ENCODE measurements at regions not wholly inside any gene's neighbourhood (a gene's known extent, or its start where the extent isn't known, plus 50 kb on each side); places are given as distances from the start of the nearest gene placed in this dataset.
"Not testable (repeated sequence)": the region's sequence is repeated elsewhere in the genome, so short reads cannot be mapped to it uniquely, and the experiment has no call there.

- FAIRE-seq (no peak), DNase-seq (ENCODE audit: low read depth) (no peak)
Measured at GRCh38 chr15:91368611-91369010, 268.6 kb downstream of the SV2B start.

DNA sequence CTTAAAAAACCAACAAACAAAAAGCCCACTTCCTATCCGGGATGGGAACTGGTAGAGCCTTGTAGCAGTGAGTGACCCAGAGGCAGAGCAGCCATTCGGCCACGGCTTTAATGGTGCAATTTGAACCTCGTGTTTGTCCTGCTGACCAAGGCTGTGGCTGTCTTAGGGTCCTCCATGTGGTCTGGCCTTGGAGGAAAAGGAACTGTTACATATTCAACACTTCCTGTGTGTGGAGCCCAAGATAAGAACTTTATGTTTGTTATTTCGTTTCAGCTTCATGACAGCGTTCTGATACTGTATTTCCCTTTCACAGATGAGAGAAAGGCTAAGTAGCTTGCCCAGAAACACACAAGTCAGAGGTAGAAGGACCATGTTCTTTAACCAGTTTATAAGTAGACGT, 269.8 kb downstream of the SV2B start:
- Histone ChIP-seq H3K4me3 (ENCODE audit: low read depth, low read length) (no peak overlapping the region), H3K36me3 (ENCODE audit: control insufficient read depth, insufficient read depth, low read length) (no peaks in the 10 kb centered on the region), H3K27me3 (ENCODE audit: control insufficient read depth, insufficient read depth, low read length) (no peaks in the 10 kb centered on the region)
- no peak for DNase-seq (ENCODE audit: low read depth)
- FAIRE-seq, result no peak
- TF ChIP-seq, protein P1, sequence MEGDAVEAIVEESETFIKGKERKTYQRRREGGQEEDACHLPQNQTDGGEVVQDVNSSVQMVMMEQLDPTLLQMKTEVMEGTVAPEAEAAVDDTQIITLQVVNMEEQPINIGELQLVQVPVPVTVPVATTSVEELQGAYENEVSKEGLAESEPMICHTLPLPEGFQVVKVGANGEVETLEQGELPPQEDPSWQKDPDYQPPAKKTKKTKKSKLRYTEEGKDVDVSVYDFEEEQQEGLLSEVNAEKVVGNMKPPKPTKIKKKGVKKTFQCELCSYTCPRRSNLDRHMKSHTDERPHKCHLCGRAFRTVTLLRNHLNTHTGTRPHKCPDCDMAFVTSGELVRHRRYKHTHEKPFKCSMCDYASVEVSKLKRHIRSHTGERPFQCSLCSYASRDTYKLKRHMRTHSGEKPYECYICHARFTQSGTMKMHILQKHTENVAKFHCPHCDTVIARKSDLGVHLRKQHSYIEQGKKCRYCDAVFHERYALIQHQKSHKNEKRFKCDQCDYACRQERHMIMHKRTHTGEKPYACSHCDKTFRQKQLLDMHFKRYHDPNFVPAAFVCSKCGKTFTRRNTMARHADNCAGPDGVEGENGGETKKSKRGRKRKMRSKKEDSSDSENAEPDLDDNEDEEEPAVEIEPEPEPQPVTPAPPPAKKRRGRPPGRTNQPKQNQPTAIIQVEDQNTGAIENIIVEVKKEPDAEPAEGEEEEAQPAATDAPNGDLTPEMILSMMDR (IDR thresholded peaks at IDR 0.05; ENCODE audit: insufficient read depth, low read length, severe bottlenecking), result no peak

More at GRCh38 chr15:91368611-91369010, 268.6 kb downstream of the SV2B start:
- Histone ChIP-seq H3K36me3 (ENCODE audit: control insufficient read depth, insufficient read depth, low read length) (no peaks in the 10 kb centered on the region), H3K4me3 (ENCODE audit: low read depth, low read length) (no peak overlapping the region), H3K27me3 (ENCODE audit: control insufficient read depth, insufficient read depth, low read length) (no peaks in the 10 kb centered on the region)
- TF ChIP-seq, protein P1 (IDR thresholded peaks at IDR 0.05; ENCODE audit: insufficient read depth, low read length, severe bottlenecking), result no peak

DNA sequence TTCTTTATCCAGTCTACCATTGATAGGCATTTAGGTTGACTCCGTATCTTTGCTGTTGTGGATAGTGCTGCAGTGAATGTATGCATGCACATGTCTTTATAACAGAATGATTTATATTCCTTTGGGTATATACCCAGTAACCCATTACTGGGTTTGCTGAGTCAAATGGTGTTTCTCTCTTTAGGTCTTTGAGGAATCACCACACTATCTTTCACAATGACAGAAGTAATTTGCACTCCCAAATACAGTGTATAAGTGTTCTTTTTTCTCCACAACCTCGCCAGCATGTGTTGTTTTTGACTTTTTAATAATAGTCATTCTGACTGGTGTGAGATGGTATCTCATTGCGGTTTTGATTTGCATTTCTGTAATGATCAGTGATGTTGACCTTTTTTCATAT, 271.3 kb downstream of the SV2B start:
- not testable (repeated sequence) for H3K36me3 ChIP-seq (ENCODE audit: control insufficient read depth, insufficient read depth, low read length); FAIRE-seq; DNase-seq (ENCODE audit: low read depth); H3K4me3 ChIP-seq (ENCODE audit: low read depth, low read length); H3K27me3 ChIP-seq (ENCODE audit: control insufficient read depth, insufficient read depth, low read length)

- no peak for FAIRE-seq
- H3K4me3 ChIP-seq (ENCODE audit: low read depth, low read length), result no peak overlapping the region
- no peak for DNase-seq (ENCODE audit: low read depth)
- TF ChIP-seq, protein P1 (IDR thresholded peaks at IDR 0.05; ENCODE audit: insufficient read depth, low read length, severe bottlenecking), result no peak
- no peaks in the 10 kb centered on the region for H3K27me3 ChIP-seq (ENCODE audit: control insufficient read depth, insufficient read depth, low read length)
- H3K36me3 ChIP-seq (ENCODE audit: control insufficient read depth, insufficient read depth, low read length), result no peaks in the 10 kb centered on the region
Measured at GRCh38 chr15:91374336-91374735, 274.3 kb downstream of the SV2B start.

- Histone ChIP-seq H3K36me3 (ENCODE audit: control insufficient read depth, insufficient read depth, low read length) (no peaks in the 10 kb centered on the region), H3K4me3 (ENCODE audit: low read depth, low read length) (no peak overlapping the region), H3K27me3 (ENCODE audit: control insufficient read depth, insufficient read depth, low read length) (no peaks in the 10 kb centered on the region)
- DNase-seq (ENCODE audit: low read depth) (no peak), FAIRE-seq (no peak)
- TF ChIP-seq, protein P1 (IDR thresholded peaks at IDR 0.05; ENCODE audit: insufficient read depth, low read length, severe bottlenecking), result no peak
Measured at GRCh38 chr15:91376038-91376437, 276.0 kb downstream of the SV2B start.

GRCh38 chr15:91380114-91380513, 280.1 kb downstream of the SV2B start:
- TF ChIP-seq, protein P1 (IDR thresholded peaks at IDR 0.05; ENCODE audit: insufficient read depth, low read length, severe bottlenecking), result no peak
- H3K4me3 ChIP-seq (ENCODE audit: low read depth, low read length), result no peak overlapping the region
- H3K36me3 ChIP-seq (ENCODE audit: control insufficient read depth, insufficient read depth, low read length), result no peaks in the 10 kb centered on the region
- no peak for FAIRE-seq
- H3K27me3 ChIP-seq (ENCODE audit: control insufficient read depth, insufficient read depth, low read length), result no peaks in the 10 kb centered on the region
- peak; percentile 22 for DNase-seq (ENCODE audit: low read depth)
